ENCODE measurements at regions not wholly inside any gene's neighbourhood (a gene's known extent, or its start where the extent isn't known, plus 50 kb on each side); places are given as distances from the start of the nearest gene placed in this dataset.
A peak's percentile ranks its signal among the peaks of the same experiment; 100 is the strongest.

GRCh38 chr4:45679411-45679810 lies 444.4 kb downstream of the GABRG1 start:
- H3K36me3 Mint-ChIP-seq (ENCODE audit: low read depth), result no peaks in the 10 kb centered on the region
- no peaks in the 10 kb centered on the region for H3K4me1 Mint-ChIP-seq (ENCODE audit: low read depth)
- H3K9me3 Mint-ChIP-seq, result peaks cover 40% of the 10 kb centered on the region
- no peak overlapping the region for H3K4me3 Mint-ChIP-seq
- TF ChIP-seq, protein P1, sequence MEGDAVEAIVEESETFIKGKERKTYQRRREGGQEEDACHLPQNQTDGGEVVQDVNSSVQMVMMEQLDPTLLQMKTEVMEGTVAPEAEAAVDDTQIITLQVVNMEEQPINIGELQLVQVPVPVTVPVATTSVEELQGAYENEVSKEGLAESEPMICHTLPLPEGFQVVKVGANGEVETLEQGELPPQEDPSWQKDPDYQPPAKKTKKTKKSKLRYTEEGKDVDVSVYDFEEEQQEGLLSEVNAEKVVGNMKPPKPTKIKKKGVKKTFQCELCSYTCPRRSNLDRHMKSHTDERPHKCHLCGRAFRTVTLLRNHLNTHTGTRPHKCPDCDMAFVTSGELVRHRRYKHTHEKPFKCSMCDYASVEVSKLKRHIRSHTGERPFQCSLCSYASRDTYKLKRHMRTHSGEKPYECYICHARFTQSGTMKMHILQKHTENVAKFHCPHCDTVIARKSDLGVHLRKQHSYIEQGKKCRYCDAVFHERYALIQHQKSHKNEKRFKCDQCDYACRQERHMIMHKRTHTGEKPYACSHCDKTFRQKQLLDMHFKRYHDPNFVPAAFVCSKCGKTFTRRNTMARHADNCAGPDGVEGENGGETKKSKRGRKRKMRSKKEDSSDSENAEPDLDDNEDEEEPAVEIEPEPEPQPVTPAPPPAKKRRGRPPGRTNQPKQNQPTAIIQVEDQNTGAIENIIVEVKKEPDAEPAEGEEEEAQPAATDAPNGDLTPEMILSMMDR (IDR thresholded peaks at IDR 0.05), result no peak
- DNase-seq, result no peak
- no peak overlapping the region for H3K27ac Mint-ChIP-seq
- no peaks in the 10 kb centered on the region for H3K27me3 Mint-ChIP-seq (ENCODE audit: insufficient read depth)

DNA sequence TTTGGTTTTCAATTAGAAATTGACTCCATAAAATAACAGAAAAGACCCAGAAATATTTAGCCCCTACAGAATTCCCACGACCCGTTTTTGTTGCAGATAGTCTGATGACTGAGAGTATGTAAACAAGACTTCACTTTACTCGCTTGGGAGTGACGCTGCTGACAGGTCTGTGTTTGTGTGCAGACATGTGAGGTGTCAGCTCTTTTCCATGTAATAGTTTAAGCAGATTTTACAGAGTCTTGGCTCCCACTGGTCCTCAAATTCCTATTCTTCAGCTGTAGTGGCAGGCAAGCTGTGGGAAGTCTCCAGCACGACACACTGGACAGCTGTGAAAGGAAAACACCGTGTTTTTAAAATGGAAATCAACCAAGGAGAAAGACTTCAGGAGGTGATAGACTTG lies 455.7 kb downstream of the GABRG1 start:
- H3K9me3 Mint-ChIP-seq, result peaks cover 31% of the 10 kb centered on the region
- H3K27me3 Mint-ChIP-seq (ENCODE audit: insufficient read depth), result no peaks in the 10 kb centered on the region
- no peak overlapping the region for H3K27ac Mint-ChIP-seq
- no peaks in the 10 kb centered on the region for H3K4me1 Mint-ChIP-seq (ENCODE audit: low read depth)
- no peaks in the 10 kb centered on the region; the same call in 1 of the 2 replicates for H3K36me3 Mint-ChIP-seq (ENCODE audit: low read depth)
- no peak overlapping the region for H3K4me3 Mint-ChIP-seq
- TF ChIP-seq, protein P1 (IDR thresholded peaks at IDR 0.05), result no peak
- no peak for DNase-seq

- no peak overlapping the region for H3K27ac Mint-ChIP-seq
- no peak for DNase-seq
- no peaks in the 10 kb centered on the region for H3K4me1 Mint-ChIP-seq (ENCODE audit: low read depth)
- TF ChIP-seq, protein P1 (IDR thresholded peaks at IDR 0.05), result no peak
- H3K4me3 Mint-ChIP-seq, result no peak overlapping the region
- no peaks in the 10 kb centered on the region; the same call in 1 of the 2 replicates for H3K36me3 Mint-ChIP-seq (ENCODE audit: low read depth)
- no peaks in the 10 kb centered on the region for H3K27me3 Mint-ChIP-seq (ENCODE audit: insufficient read depth)
- H3K9me3 Mint-ChIP-seq, result peaks cover 29% of the 10 kb centered on the region
These were observed 460.2 kb downstream of the GABRG1 start for GRCh38 chr4:45663628-45664081.

DNA sequence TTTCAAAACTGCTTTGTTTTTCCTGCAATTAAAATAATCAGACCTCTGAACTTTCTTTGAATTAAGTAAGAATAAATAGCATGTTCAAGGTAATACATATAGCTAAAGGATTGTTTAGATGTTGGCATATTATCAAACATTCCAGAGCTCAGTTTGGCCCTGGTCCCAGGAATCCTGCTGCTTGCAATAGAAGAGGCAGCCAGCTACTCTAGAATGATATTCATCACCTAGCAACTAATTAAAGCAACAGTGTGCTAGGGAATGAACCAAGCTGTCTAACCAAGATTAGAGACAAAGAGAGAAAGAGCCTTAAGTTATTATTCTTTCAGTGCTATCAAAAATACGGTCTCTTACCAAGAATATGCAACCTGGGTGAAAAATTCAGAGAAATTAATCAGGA lies 460.9 kb downstream of the GABRG1 start:
- no peaks in the 10 kb centered on the region for H3K4me1 Mint-ChIP-seq (ENCODE audit: low read depth)
- peaks cover 28% of the 10 kb centered on the region for H3K9me3 Mint-ChIP-seq
- no peak overlapping the region for H3K4me3 Mint-ChIP-seq
- H3K27me3 Mint-ChIP-seq (ENCODE audit: insufficient read depth), result no peaks in the 10 kb centered on the region
- TF ChIP-seq, protein P1 (IDR thresholded peaks at IDR 0.05), result no peak
- H3K27ac Mint-ChIP-seq, result no peak overlapping the region
- H3K36me3 Mint-ChIP-seq (ENCODE audit: low read depth), result no peaks in the 10 kb centered on the region; the same call in 1 of the 2 replicates
- DNase-seq, result peak; percentile 4

- no peak overlapping the region for H3K27ac Mint-ChIP-seq
- H3K36me3 Mint-ChIP-seq (ENCODE audit: low read depth), result no peaks in the 10 kb centered on the region; the same call in 1 of the 2 replicates
- no peak overlapping the region for H3K4me3 Mint-ChIP-seq
- DNase-seq, result no peak
- TF ChIP-seq, protein P1 (IDR thresholded peaks at IDR 0.05), result no peak
- peaks cover 23% of the 10 kb centered on the region for H3K9me3 Mint-ChIP-seq
- no peaks in the 10 kb centered on the region for H3K27me3 Mint-ChIP-seq (ENCODE audit: insufficient read depth)
- no peaks in the 10 kb centered on the region for H3K4me1 Mint-ChIP-seq (ENCODE audit: low read depth)
These were observed 462.0 kb downstream of the GABRG1 start for GRCh38 chr4:45661893-45662292.

DNA sequence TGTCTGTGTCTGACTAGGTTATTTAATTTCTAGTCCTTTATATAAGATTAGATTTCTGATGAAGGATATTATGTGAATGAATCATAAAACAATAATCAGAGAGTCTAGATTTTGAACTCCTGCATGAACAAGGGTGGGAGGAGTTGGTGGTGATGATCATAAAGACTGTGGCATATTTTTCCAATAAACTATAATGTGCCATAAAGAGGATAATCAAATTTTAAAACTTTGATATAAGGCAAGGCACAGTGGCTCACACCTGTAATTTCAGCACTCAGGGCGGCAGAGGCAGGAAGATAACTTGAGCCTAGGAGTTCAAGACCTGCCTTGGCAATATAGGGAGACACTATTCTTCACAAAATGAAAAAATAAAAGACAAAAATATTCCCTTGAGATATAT lies 473.3 kb downstream of the GABRG1 start:
- Mint-ChIP-seq H3K4me3 (no peak overlapping the region), H3K27me3 (ENCODE audit: insufficient read depth) (no peaks in the 10 kb centered on the region), H3K9me3 (peaks cover 26% of the 10 kb centered on the region), H3K4me1 (ENCODE audit: low read depth) (no peaks in the 10 kb centered on the region), H3K27ac (no peak overlapping the region), H3K36me3 (ENCODE audit: low read depth) (no peaks in the 10 kb centered on the region)
- DNase-seq, result no peak
- TF ChIP-seq, protein P1 (IDR thresholded peaks at IDR 0.05), result no peak

All from HFFc6 (cell line).